ENCODE measurements at regions not wholly inside any gene's neighbourhood (a gene's known extent, or its start where the extent isn't known, plus 50 kb on each side); places are given as distances from the start of the nearest gene placed in this dataset.

GRCh38 chr16:73485880-73486279 is 438.0 kb upstream of the ZFHX3 start:
- TF ChIP-seq CTCF (IDR thresholded peaks at IDR 0.05): no peak
- TF ChIP-seq POLR2AphosphoS5 (IDR thresholded peaks at IDR 0.05; ENCODE audit: low read depth, low read length): no peak
- TF ChIP-seq REST (IDR thresholded peaks at IDR 0.05; ENCODE audit: insufficient read depth in 1 of 2, low read depth in 2 of 2, low read length in 1 of 2): no peak
- no peak for TF ChIP-seq SIN3A (IDR thresholded peaks at IDR 0.05; ENCODE audit: borderline replicate concordance, insufficient read depth, low read depth, low read length)

Measured in Panc1 (cell line).